C4-2B (cell line): ENCODE measurements at regions not wholly inside any gene's neighbourhood (a gene's known extent, or its start where the extent isn't known, plus 50 kb on each side); places are given as distances from the start of the nearest gene placed in this dataset.

Experiments
- ZFX ChIP-seq: fragments of 450-650 bp; IDR thresholded peaks from 2 replicates; pipeline ENCODE4 v1.6.1; 2017
- TF ChIP-seq, protein P1 (sequence below): fragments of 450-650 bp; conservative IDR thresholded peaks from 2 replicates; pipeline ENCODE4 v1.5.1; 2017; ENCODE audit warnings: mild to moderate bottlenecking

DNA sequence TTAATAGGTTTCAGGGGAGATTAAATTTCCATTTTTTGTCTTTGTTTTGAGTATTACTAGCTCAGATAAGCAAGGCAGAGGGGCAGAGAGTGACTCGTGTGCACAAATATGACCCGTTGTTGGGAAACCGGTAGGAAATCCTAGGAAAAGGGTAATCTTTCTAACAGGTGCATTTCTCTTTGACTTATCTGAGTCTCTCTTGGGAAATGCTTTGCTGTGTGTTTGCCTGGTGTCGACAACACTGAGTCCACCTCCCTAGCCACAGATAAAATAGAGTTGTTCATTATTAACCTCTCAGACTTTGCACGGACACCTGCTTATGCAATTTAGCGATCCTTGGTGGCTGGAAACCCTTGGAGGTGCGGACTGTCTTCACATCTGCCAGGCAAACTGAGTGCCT, 164.2 kb downstream of the FGF1 start:
- TF ChIP-seq, protein P1, sequence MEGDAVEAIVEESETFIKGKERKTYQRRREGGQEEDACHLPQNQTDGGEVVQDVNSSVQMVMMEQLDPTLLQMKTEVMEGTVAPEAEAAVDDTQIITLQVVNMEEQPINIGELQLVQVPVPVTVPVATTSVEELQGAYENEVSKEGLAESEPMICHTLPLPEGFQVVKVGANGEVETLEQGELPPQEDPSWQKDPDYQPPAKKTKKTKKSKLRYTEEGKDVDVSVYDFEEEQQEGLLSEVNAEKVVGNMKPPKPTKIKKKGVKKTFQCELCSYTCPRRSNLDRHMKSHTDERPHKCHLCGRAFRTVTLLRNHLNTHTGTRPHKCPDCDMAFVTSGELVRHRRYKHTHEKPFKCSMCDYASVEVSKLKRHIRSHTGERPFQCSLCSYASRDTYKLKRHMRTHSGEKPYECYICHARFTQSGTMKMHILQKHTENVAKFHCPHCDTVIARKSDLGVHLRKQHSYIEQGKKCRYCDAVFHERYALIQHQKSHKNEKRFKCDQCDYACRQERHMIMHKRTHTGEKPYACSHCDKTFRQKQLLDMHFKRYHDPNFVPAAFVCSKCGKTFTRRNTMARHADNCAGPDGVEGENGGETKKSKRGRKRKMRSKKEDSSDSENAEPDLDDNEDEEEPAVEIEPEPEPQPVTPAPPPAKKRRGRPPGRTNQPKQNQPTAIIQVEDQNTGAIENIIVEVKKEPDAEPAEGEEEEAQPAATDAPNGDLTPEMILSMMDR = no peak
- TF ChIP-seq ZFX = no peak
